AG09309 (cell line): ENCODE measurements at regions not wholly inside any gene's neighbourhood (a gene's known extent, or its start where the extent isn't known, plus 50 kb on each side); places are given as distances from the start of the nearest gene placed in this dataset.

ENCODE experiments used
- DNase-seq: peaks from one replicate; pipeline ENCODE4 v3.0.0-alpha.2; 2010; ENCODE audit warnings: low read depth
- H3K4me3 ChIP-seq: 2 replicates; pipeline ENCODE4 v1.5.1; 2011; ENCODE audit warnings: mild to moderate bottlenecking, low read depth, low read length, moderate library complexity; ENCODE audit not compliant: control insufficient read depth
- TF ChIP-seq, protein P1 (sequence below): IDR thresholded peaks from 2 replicates; pipeline ENCODE4 v1.5.1; 2011; ENCODE audit warnings: mild to moderate bottlenecking, low read depth, low read length, inconsistent platforms; ENCODE audit not compliant: insufficient read depth, control insufficient read depth; ENCODE audit errors: missing control alignments

- TF ChIP-seq, protein P1, sequence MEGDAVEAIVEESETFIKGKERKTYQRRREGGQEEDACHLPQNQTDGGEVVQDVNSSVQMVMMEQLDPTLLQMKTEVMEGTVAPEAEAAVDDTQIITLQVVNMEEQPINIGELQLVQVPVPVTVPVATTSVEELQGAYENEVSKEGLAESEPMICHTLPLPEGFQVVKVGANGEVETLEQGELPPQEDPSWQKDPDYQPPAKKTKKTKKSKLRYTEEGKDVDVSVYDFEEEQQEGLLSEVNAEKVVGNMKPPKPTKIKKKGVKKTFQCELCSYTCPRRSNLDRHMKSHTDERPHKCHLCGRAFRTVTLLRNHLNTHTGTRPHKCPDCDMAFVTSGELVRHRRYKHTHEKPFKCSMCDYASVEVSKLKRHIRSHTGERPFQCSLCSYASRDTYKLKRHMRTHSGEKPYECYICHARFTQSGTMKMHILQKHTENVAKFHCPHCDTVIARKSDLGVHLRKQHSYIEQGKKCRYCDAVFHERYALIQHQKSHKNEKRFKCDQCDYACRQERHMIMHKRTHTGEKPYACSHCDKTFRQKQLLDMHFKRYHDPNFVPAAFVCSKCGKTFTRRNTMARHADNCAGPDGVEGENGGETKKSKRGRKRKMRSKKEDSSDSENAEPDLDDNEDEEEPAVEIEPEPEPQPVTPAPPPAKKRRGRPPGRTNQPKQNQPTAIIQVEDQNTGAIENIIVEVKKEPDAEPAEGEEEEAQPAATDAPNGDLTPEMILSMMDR, result no peak
- no peak overlapping the region for H3K4me3 ChIP-seq
- no peak for DNase-seq
Observed at GRCh38 chr12:25637752-25638151, 84.7 kb upstream of the LMNTD1 start.

DNA sequence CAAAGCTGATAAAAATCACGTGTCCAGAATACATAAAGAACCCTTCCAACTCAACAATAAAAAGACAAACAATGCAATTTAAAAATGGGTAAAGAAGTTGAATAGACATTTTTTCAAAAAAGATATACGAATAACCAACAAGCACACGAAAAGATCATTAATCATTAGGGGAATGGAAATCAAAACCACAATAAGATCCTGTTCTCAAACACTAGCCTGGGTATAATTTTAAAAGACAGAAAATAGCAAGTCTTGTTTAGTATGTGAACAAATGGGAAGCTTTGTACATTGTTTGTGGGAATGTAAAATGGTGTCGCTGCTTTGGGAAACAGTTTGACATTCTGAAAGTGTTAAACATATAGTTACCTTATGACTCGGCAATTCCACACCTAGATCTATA is 86.3 kb upstream of the LMNTD1 start:
- TF ChIP-seq, protein P1, result no peak

GRCh38 chr12:25644979-25645378 is 91.9 kb upstream of the LMNTD1 start:
- TF ChIP-seq, protein P1, result no peak
- DNase-seq, result no peak

More for the DNA sequence above, 86.3 kb upstream of the LMNTD1 start:
- H3K4me3 ChIP-seq, result no peak overlapping the region
- no peak for DNase-seq

DNA sequence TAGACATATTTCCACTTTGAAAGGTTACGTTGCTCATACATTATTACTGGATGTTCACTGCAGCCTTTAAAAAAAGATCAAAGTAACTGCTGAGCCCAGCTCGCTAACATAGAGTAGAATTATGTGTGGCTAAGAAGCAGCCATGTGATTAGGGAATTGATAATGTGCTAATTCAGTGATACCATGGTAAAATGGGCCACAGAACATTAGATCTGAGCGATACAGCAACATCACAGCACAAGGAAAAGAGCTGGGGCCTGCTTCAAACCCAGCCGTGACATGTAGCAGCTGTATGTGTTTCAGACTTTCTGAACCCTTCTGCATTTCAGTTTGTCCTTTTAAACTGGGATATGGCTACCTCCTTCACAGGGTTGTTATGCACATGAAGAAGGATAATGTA is 92.3 kb upstream of the LMNTD1 start:
- TF ChIP-seq, protein P1, result no peak
- H3K4me3 ChIP-seq, result no peak overlapping the region

More at GRCh38 chr12:25644979-25645378, 91.9 kb upstream of the LMNTD1 start:
- H3K4me3 ChIP-seq, result no peak overlapping the region

DNA sequence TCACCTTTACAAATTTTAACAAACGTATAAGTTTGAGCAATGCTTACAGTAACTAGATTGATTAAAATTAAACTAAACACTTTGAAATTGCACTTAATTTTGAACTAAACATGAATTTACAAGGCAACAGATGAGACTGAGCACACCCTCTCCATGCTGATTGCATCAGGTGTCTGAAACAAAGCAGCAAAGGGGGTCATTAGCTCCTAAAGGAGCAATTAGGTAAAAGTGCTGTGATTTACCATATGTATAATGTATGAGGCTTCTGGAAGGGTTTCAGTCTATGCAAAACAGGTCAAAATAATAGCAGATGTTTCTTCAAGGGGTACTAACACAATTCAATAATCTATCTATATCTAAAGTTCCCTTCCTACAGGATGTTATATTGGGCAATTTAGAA is 98.8 kb upstream of the LMNTD1 start:
- no peak overlapping the region for H3K4me3 ChIP-seq
- TF ChIP-seq, protein P1, result no peak
- DNase-seq, result no peak

More for the DNA sequence above, 92.3 kb upstream of the LMNTD1 start:
- no peak for DNase-seq

DNA sequence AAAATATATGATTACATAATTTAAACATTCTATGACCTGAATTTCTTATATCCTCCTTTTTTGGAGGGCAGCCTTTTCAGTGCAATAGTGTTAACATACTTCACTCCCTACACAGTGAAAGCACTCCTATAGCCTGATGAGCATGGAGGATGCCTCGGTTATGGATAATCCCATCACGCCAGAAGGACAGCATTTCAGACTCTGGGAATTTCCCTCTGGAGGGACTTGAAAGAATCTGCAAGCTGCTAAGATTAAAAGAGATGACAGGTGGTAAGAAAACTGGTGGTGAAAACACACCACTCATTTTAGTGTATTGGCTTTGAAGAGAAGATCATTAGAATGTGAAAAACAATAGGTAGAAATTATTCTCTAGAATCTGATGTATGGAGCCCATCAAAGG is 99.3 kb upstream of the LMNTD1 start:
- TF ChIP-seq, protein P1, result no peak
- DNase-seq, result no peak

More for the DNA sequence above, 99.3 kb upstream of the LMNTD1 start:
- H3K4me3 ChIP-seq, result no peak overlapping the region
